HepG2 (cell line): ENCODE measurements at regions not wholly inside any gene's neighbourhood (a gene's known extent, or its start where the extent isn't known, plus 50 kb on each side); places are given as distances from the start of the nearest gene placed in this dataset.

Experiments
- ATAC-seq: fragments of 200-7000 bp; cut with Tn5 transposase; 3 replicates; pipeline ENCODE4 v1.9.1; 2020; ENCODE audit warnings: mild to moderate bottlenecking, moderate library complexity
- BruUV-seq: library from RNA; stranded (reverse); fragments of 400-500 nt; replicated peaks from 2 replicates; lab custom pipeline; 2021; lab: Mats Ljungman, UMichigan
- CTCF ChIA-PET: fragments of 300-600 bp; formaldehyde crosslinking; extraction: SDS; loops from one replicate; lab custom pipeline; 2021; ENCODE audit warnings: low total read pairs, inconsistent platforms, low intra/inter-chr PET ratio; lab: Yijun Ruan, JAX
- POLR2A ChIA-PET: fragments of 350-600 bp; sonication (Branson Sonifier 250); formaldehyde crosslinking; loops from one replicate; lab custom pipeline; 2020; ENCODE audit warnings: antibody characterized with exemption, inconsistent platforms; lab: Yijun Ruan, JAX
- DNase-seq: peaks from one replicate; pipeline ENCODE4 v3.0.0-alpha.2; 2015; ENCODE audit warnings: low spot score
- FAIRE-seq: peaks from 3 replicates; lab custom pipeline; 2011; peaks lifted over from hg19 to GRCh38; lab: Jason Lieb, UNC
- H2AFZ ChIP-seq: one replicate; pipeline ENCODE4 v1.6.1; 2011; ENCODE audit warnings: low read length, inconsistent platforms
- H3K27ac ChIP-seq: fragments of 300-600 bp; 3 replicates; pipeline ENCODE4 v1.8.0; 2011; ENCODE audit warnings: mixed run types, mild to moderate bottlenecking, mixed read lengths, low read length, inconsistent platforms; ENCODE audit not compliant: insufficient read depth; ENCODE audit errors: extremely low read length
- H3K27me3 ChIP-seq, 2 experiments: fragments of 200-600 bp in 1 of 2; 2 replicates in 1 of 2; 3 replicates in 1 of 2; pipeline versions ENCODE4 v1.6.0 to v1.8.0; 2011; ENCODE audit warnings: low read length in 2 of 2, mild to moderate bottlenecking in 2 of 2, moderate library complexity in 2 of 2, inconsistent platforms in 1 of 2; ENCODE audit not compliant: insufficient read depth in 2 of 2, control insufficient read depth in 1 of 2
- H3K36me3 ChIP-seq, 2 experiments: fragments of 200-600 bp in 1 of 2; replicated peaks in 1 of 2; 2 replicates in 1 of 2; 3 replicates in 1 of 2; pipeline versions ENCODE4 v1.5.1 to v1.8.0; 2011; ENCODE audit warnings: low read length in 2 of 2, inconsistent platforms in 1 of 2; ENCODE audit not compliant: insufficient read depth in 2 of 2, control insufficient read depth in 1 of 2
- H3K4me1 ChIP-seq: 2 replicates; pipeline ENCODE4 v1.5.1; 2012; ENCODE audit warnings: low read length, inconsistent platforms; ENCODE audit not compliant: insufficient read depth
- H3K4me2 ChIP-seq: 2 replicates; pipeline ENCODE4 v1.6.0; 2011; ENCODE audit warnings: low read depth, low read length, inconsistent platforms
- H3K4me3 ChIP-seq, 3 experiments: fragments of 200-600 bp in 1 of 3; sonication (generic), shearing (Covaris generic) in 1 of 3; replicated peaks in 1 of 3; 2 replicates each; pipeline ENCODE4 v1.5.1; 2011 to 2016; ENCODE audit warnings: low read length in 3 of 3, inconsistent platforms in 2 of 3, low read depth in 2 of 3, mild to moderate bottlenecking in 2 of 3, control low read depth in 1 of 3, mixed read lengths in 1 of 3; ENCODE audit not compliant: insufficient read depth in 1 of 3
- H3K79me2 ChIP-seq: one replicate; pipeline ENCODE4 v1.6.1; 2011; ENCODE audit warnings: low read length, inconsistent platforms; ENCODE audit not compliant: insufficient read depth
- H3K9ac ChIP-seq: 2 replicates; pipeline ENCODE4 v1.6.0; 2011; ENCODE audit warnings: mild to moderate bottlenecking, low read depth, low read length, inconsistent platforms; ENCODE audit not compliant: insufficient read depth
- H3K9me3 ChIP-seq: 2 replicates; pipeline ENCODE4 v1.5.1; 2012; ENCODE audit warnings: mild to moderate bottlenecking, low read length
- H4K20me1 ChIP-seq: 2 replicates; pipeline ENCODE4 v1.6.0; 2011; ENCODE audit warnings: inconsistent platforms, mild to moderate bottlenecking, low read length, moderate library complexity; ENCODE audit not compliant: insufficient read depth
- CCAR2 ChIP-seq: fragments of 200-400 bp; formaldehyde crosslinking; optimal IDR thresholded peaks from 2 replicates; pipeline ENCODE3; 2018; ENCODE audit warnings: low read depth, mild to moderate bottlenecking, low read length, moderate library complexity
- CENPT ChIP-seq: sonication (generic); formaldehyde crosslinking; IDR thresholded peaks from 2 replicates; pipeline ENCODE4 v1.8.0; 2022; ENCODE audit warnings: low read depth, mild to moderate bottlenecking, moderate library complexity, missing genetic modification reagents
- FOXJ3 ChIP-seq: sonication (generic); formaldehyde crosslinking; IDR thresholded peaks from 2 replicates; pipeline ENCODE4 v1.4.0; 2020; ENCODE audit warnings: missing genetic modification reagents, mild to moderate bottlenecking, borderline replicate concordance
- KLF16 ChIP-seq, 2 experiments: sonication (generic) in 1 of 2; formaldehyde crosslinking in 1 of 2; IDR thresholded peaks; 2 replicates each; pipeline versions ENCODE4 v1.6.1 to v1.8.0; 2016 to 2023; ENCODE audit warnings: missing genetic modification reagents in 2 of 2, missing compliant biosample characterization in 1 of 2
- NFE2 ChIP-seq: sonication (generic); formaldehyde crosslinking; IDR thresholded peaks from 2 replicates; pipeline ENCODE4 v1.4.0; 2020; ENCODE audit warnings: missing genetic modification reagents
- NFIB ChIP-seq: sonication (generic); formaldehyde crosslinking; IDR thresholded peaks from 2 replicates; pipeline ENCODE4 v1.9.0; 2021; ENCODE audit warnings: missing genetic modification reagents, mild to moderate bottlenecking, borderline replicate concordance
- SNAPC4 ChIP-seq: sonication (generic); formaldehyde crosslinking; IDR thresholded peaks from 2 replicates; pipeline ENCODE4 v1.4.0; 2020; ENCODE audit warnings: mild to moderate bottlenecking, missing genetic modification reagents
- SRSF1 ChIP-seq: fragments of 200-400 bp; formaldehyde crosslinking; optimal IDR thresholded peaks from 2 replicates; pipeline ENCODE3; 2017; ENCODE audit warnings: mild to moderate bottlenecking, low read depth, low read length, moderate library complexity
- TCF12 ChIP-seq, 2 experiments: fragments of 450-650 bp in 1 of 2; sonication (generic) in 1 of 2; formaldehyde crosslinking in 1 of 2; IDR thresholded peaks; 2 replicates each; pipeline versions ENCODE4 v1.6.1 to v1.8.0; 2017 to 2022; ENCODE audit warnings: antibody characterized with exemption in 1 of 2, mild to moderate bottlenecking in 1 of 2, missing genetic modification reagents in 1 of 2, moderate library complexity in 1 of 2
- ZFP36L2 ChIP-seq: sonication (generic); formaldehyde crosslinking; IDR thresholded peaks from 2 replicates; pipeline ENCODE4 v1.4.0; 2020; ENCODE audit warnings: missing genetic modification reagents
- ZNF160 ChIP-seq: sonication (generic); formaldehyde crosslinking; IDR thresholded peaks from 2 replicates; pipeline ENCODE4 v1.8.0; 2022; ENCODE audit warnings: mild to moderate bottlenecking, inconsistent platforms, missing genetic modification reagents
- ZNF660 ChIP-seq: sonication (generic); formaldehyde crosslinking; IDR thresholded peaks from 2 replicates; pipeline ENCODE4 v1.5.1; 2020; ENCODE audit warnings: mild to moderate bottlenecking, low read depth, missing genetic modification reagents, borderline replicate concordance
- ZNF781 ChIP-seq: sonication (generic); formaldehyde crosslinking; IDR thresholded peaks from 2 replicates; pipeline ENCODE4 v1.5.1; 2020; ENCODE audit warnings: borderline replicate concordance, mild to moderate bottlenecking, missing genetic modification reagents; ENCODE audit errors: not compliant biosample characterization
- WGBS: methylation state at CpG from one replicate; pipeline ENCODE4 v1.1.6; 2017; ENCODE audit warnings: low lambda C conversion rate; 5-methylcytosine and 5-hydroxymethylcytosine counted together
- in situ Hi-C: cut with HindIII; loops from 2 replicates; pipeline ENCODE4 v1.10.0; 2017; ENCODE audit warnings: low pct_unique_long_range_greater_than_20kb; ENCODE audit not compliant: extremely low pct_ligation_motif_present
- intact Hi-C: fragments of 100-400 bp; cut with micrococcal nuclease; formaldehyde crosslinking; loops from one replicate; pipeline ENCODE4 v1.10.0; 2022; ENCODE audit not compliant: unreplicated experiment
- TF ChIP-seq, protein P1 (sequence below): sonication (generic); formaldehyde crosslinking; IDR thresholded peaks from 2 replicates; pipeline ENCODE4 v1.5.0; 2020; ENCODE audit warnings: mild to moderate bottlenecking, missing genetic modification reagents, moderate library complexity

DNA sequence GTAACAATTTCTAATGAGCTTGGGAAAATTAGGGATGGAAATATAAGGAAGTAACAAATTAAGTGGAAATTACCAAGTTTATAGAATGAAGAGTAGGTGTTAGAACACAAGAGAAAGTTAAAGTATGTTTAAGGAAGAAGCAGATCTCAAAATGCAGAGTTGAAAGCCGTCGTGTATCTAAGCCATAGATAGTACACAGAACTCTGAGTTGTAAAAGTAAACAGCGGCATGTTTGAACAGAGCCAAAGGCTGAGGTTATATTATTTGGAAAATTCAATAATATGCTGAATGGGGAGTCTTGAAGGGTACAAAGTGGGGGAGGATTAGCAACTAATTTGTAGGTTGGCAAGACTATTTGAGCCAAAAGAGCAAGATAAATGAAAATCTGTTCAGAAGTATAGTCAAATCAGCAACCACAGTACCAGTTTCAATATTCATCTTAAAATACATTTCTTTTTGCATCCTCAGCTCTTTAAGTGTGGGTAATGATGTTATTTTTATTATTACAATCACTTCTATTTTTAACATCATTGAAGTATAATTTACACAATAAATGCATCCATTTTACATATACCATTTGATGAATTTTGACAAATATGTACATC, 594.8 kb upstream of the ANO3 start (continued):
- TF ChIP-seq ZNF660 (CRISPR knock-in tag), result no peak
- no peak for TF ChIP-seq SNAPC4 (CRISPR knock-in tag)
- TF ChIP-seq FOXJ3 (CRISPR knock-in tag), result peak; percentile 66; the same call in 1 of the 2 replicates
- TF ChIP-seq NFE2 (CRISPR knock-in tag), result no peak

- no peak overlapping the region for H2AFZ ChIP-seq
- no peaks in the 10 kb centered on the region for H3K27me3 ChIP-seq
- no peak overlapping the region for H3K4me2 ChIP-seq
- no peak for DNase-seq
- no peaks in the 10 kb centered on the region for H3K36me3 ChIP-seq
- no peak overlapping the region for H3K9ac ChIP-seq
- WGBS, result 4% methylated on average over 1 of the region's 1 CpG
- H3K27ac ChIP-seq, result no peak overlapping the region
- H3K9me3 ChIP-seq, result no peaks in the 10 kb centered on the region; the same call in 1 of the 2 replicates
- TF ChIP-seq ZFP36L2 (CRISPR knock-in tag) (no peak), CCAR2 (no peak), ZNF781 (CRISPR knock-in tag) (no peak), TCF12 (IDR thresholded peaks at IDR 0.05) (no peak), TCF12 (CRISPR knock-in tag; IDR thresholded peaks at IDR 0.05) (no peak), NFIB (CRISPR knock-in tag) (no peak), SRSF1 (no peak), ZNF160 (CRISPR knock-in tag) (no peak), CENPT (CRISPR knock-in tag) (no peak), KLF16 (CRISPR knock-in tag; IDR thresholded peaks at IDR 0.05) (no peak)
- TF ChIP-seq, protein P1, sequence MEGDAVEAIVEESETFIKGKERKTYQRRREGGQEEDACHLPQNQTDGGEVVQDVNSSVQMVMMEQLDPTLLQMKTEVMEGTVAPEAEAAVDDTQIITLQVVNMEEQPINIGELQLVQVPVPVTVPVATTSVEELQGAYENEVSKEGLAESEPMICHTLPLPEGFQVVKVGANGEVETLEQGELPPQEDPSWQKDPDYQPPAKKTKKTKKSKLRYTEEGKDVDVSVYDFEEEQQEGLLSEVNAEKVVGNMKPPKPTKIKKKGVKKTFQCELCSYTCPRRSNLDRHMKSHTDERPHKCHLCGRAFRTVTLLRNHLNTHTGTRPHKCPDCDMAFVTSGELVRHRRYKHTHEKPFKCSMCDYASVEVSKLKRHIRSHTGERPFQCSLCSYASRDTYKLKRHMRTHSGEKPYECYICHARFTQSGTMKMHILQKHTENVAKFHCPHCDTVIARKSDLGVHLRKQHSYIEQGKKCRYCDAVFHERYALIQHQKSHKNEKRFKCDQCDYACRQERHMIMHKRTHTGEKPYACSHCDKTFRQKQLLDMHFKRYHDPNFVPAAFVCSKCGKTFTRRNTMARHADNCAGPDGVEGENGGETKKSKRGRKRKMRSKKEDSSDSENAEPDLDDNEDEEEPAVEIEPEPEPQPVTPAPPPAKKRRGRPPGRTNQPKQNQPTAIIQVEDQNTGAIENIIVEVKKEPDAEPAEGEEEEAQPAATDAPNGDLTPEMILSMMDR (CRISPR knock-in tag), result no peak
- intact Hi-C loops, result no loop called here
- H3K79me2 ChIP-seq, result no peaks in the 10 kb centered on the region
- ChIA-PET CTCF (no interaction called here), POLR2A (no interaction called here)
- no peak for FAIRE-seq
- H3K4me3 ChIP-seq, result no peak overlapping the region
- H4K20me1 ChIP-seq, result no peaks in the 10 kb centered on the region
- H3K4me1 ChIP-seq, result peaks cover 7% of the 10 kb centered on the region
- in situ Hi-C loops, result no loop called here
- no TSS peak for BruUV-seq
- no peak for ATAC-seq
These were observed 590.0 kb upstream of the ANO3 start for GRCh38 chr11:25741886-25742285.
